Femur (tissue), 1 donor: ENCODE measurements at regions not wholly inside any gene's neighbourhood (a gene's known extent, or its start where the extent isn't known, plus 50 kb on each side); places are given as distances from the start of the nearest gene placed in this dataset.

Experiments used
- DNase-seq: peaks from one replicate; pipeline ENCODE4 v3.0.0-alpha.2; 2017

DNA sequence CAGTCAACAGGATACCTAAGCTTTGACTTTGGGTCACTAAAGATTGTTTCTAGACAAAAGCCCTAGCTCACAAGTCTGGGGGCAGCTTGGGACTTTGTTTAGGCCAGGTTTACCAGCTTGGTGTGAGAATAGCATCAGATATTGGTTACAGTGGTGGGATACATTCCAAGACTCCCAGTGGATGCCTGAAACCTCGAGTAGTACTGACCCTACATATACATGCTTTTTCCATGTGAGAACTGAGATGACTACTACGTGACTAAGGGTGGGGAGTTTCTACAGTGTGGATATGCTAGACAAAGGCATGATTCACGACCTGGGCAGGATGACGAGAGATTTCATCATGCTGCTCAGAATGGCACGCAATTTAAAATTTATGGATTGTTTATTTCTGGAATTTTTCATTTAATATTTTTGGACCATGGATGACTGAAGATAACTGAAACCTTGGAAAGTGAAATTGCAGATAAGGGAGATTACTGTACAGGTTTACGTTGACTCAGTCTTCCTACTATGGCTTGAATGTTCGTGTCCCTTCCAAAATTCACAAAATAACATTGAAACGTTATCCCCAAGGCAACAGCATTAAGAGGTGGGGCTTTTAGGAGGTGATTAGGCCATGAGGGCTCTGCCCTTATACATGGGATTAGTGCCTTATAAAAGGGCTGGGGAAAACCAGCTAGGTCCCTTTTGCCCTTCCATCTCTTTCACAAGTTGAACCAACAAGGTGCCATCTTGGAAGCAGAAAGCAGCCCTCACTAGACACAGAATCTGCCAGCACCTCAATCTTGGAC is 50.2 kb upstream of the CTAGE1 start:
- no peak for DNase-seq

DNA sequence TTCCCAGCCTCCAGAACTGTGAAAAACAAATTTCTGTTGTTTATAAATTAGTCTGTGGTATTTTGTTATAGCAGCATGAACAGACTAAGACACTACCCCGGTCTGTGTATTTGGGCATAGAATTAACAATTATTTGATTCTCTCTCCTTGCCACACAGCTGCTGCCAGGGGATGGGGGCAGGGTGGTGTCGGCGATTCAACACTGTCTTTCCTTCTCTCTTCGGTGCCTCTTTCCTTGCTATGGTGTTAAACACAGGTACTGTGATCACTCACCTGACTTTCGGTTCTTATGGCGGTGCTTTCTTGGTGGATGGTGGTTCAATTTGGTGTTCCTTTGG is 50.8 kb upstream of the CTAGE1 start:
- no peak for DNase-seq

DNA sequence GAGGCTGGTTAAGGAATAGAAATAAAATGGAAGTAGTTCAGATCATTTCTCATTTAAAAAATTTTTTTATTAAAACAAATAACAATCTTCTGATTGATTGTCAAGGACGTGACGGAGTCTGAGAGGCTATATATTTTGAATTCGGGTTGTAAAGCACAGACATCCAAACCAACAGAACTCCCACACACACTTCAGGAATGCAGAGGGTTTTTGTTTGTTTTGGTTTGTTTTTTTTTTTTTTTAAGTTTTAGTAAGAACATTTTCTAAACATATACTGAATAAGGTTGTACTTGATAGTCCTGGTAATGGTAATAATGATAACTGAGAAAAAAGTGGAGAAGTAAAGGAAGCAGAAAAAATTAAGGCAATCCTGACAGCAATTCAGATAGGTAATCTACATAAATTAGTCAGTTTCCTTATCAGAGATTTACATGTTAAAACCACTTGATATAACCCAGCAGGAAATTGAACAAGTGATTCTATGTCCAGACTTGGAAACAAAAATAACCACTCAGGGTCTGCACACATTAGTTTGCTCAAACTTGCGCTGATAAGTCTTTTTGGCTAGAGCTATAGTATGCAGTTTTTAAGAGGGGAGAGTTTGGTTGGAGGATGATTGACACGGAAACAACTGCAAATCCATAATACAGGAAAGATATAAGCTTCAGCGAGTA is 51.5 kb upstream of the CTAGE1 start:
- no peak for DNase-seq

DNA sequence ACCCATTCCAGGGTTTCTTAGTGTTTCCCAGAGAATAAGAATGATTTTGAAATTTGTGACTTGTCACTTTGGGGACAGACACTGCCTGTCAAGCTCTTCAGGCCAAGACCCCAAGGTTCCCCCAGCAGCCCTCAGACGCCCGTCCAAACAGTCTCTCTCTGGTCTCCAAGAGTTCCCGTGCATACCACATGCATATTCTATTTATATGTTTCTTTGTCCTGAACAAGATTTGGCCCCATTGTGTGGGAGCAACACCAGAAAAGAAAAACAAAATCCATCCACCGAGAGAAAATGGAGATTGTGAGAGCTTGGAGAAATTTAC is 52.2 kb upstream of the CTAGE1 start:
- DNase-seq, result no peak

DNA sequence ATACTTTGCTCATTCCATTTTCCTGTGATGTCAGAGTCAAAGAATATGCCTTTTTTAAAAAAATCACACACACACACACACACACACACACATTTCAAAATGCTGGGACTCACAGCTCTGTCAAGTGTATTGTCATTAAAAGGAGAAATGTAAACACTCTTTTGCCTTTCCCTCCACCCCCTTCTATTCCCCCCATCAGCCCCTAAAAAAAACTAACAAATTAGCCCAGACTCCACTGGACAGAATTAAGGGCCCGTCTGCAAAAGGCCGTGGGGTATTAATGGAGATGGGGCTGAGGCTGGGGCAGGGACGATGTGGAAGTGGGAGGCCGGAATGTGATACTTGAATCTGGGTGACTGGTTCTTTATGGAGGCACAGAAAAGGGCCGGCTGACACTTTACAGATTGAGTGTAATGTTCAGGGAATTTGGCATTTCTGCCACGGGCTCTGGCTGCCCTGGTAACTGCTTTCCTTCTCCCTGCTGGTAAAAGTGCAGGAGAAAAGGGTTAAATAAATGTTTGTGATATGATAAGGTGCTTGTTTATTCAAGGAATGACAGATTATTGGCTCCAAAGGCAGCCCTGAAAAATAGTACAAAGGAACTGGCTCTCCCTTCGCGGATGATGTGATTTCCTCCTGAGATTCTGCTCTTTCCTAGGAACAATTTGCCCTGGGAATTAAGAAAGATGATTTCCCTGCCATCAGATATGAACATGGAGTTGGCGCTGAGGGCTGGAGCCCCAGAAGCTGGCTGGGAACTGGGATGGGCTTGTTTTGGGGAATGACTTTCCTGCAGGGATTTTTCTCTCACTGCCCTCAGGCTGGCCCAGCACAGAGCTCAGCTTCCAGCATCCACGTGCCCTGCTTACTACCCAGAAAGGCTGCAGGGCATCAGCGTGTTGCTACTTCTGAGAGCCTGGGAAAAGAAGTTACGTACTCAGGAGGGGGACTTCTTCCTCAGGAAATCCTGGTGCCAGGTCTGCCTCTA is 52.8 kb upstream of the CTAGE1 start:
- DNase-seq, result no peak

DNA sequence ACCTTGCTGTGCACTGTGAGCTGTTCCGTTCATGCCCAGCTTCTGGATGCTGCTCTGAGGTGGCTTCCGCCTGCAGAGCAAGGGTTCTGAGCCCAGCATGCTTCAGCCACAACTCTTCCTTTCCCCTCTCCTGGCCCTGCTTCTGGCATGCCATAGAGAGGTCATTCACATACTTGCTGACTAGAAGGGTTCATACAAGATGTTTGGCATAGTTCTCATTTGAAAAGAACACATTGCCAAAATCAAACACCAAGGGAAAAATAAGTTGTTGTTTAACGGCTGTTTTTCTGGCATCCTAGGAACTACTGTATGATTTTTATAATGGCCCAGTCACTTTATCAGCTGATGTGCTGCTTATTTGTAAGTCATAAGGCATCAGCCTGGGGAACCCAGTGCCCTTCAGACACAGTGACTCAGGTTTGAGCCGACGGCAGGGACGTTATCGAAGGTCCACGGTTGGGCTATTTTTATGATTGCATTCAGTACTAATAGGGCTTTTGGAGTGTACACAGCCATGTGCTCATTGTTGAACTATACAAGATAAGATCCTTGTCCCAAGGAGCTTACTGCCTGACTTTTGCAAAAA is 53.9 kb upstream of the CTAGE1 start:
- DNase-seq, result no peak

DNA sequence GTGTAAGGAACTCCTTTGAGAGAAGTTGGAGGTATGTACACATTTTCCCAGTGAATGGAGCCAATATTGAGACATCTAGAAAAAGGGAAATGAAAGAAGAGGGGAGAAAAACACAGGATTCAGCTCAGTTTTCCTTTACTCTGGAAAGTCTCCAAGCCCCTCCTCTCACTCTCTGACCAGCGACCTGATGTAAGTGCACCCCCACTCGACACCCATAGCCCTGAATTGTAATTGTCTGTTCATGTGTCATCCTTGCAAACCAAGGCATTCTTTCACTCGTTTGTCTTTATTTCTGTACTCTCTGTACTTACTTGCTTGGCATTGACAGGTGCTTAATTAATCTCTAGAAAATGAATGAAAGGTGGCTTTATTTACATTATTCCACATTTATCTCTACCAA is 55.7 kb upstream of the CTAGE1 start:
- DNase-seq, result no peak

DNA sequence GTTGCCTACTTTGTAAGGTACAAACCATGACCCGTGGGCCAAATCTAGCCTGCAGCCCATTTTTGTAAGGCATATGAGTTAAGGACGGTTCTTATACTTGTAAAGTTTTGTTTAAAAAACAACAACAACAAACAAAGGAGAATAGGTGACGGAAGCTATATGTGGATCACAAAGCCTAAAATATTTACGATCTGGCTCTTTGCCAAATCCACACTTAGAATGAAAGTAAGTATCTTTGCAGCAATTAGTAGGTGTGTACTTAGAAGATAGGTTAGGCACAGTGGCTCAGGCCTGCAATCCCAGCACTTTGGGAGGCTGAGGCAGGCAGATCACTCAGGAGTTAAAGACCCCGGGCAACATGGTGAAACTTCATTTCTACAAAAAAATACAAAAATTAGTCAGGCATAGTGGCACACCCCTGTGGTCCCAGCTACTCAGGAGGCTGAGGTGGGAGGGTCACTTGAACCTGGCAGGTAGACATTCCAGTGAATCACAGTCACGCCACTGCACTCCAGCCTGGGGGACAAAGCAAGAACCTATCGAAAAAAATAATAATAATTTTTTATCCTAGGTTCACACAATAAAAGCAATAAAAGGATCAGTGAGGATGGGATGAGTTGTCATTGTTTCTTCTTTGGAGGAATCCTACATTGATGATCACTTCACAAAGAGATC is 57.8 kb upstream of the CTAGE1 start:
- DNase-seq, result no peak

DNA sequence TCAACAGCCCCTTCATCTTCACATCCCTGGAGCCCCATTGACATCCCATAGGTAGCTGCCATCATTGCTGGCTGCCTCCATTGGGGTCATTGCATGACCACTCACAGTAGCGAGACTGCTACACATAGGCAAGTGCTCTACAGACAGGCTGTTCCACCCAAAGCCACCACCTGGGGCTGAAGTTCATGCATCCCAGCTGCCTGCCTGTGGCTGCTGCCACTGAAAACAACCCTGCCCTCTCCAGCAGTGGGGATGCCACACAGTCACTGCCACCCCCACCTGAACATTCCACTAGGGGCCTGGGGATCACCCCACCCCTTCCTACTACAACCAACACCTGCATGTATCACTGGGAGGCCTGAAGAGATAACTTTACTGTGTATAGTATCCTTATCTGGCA is 59.5 kb upstream of the CTAGE1 start:
- DNase-seq, result no peak

DNA sequence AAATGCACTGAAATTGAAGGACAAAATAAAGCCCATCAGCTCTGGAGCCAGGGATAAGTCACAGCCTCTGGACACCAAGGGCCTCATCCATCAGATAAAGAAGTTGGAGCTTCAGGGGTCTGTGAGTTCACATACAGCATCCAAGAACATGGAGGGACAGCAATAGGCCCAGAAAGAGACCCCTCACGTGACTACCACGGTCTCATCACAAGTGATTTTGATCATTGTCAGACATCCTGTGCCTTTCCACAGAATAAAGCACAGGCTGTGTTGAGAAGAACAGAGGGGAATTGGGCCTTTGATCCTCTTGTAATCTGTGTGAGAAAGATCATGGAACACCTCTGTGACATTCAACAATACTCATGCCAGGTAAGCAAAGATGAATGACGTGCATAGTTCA is 65.2 kb upstream of the CTAGE1 start:
- DNase-seq, result no peak

DNA sequence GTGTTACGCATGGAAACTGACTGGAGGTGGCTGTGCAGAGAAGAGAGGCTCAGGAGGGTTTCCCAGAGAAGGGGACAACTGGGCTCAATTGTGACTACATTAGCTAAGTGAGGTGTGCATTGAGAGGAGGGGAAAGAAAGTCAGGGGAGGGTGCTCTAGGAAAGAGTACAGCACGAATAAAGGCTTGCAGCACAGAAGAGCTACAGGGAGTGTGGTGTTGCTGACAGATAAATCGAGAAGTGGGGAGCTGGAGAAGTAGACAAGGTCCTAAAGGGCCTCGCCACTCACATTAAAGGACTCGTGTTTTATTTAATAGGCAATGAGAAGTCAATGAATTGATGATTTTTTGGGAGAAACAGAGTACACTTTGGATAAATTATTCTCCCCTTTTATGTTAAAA is 65.7 kb upstream of the CTAGE1 start:
- DNase-seq, result no peak

DNA sequence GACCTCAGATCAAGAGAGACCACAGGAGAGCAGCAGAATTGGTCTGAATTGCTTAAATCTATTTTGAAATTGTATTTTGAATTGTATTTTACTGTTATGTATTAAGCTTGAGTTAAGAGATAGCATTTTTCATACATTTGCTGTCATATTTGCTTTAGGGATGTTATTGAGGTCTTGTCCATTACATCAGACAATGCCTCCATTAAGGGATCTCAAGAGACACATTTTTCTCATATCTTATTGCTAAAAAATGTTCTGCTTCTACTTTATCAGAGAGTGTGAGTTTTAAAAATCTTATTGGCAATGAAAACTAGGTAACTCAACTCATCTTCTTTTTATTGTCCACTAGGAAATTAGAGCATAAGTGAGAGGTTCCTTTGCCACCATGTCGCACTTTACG is 66.8 kb upstream of the CTAGE1 start:
- no peak for DNase-seq

DNA sequence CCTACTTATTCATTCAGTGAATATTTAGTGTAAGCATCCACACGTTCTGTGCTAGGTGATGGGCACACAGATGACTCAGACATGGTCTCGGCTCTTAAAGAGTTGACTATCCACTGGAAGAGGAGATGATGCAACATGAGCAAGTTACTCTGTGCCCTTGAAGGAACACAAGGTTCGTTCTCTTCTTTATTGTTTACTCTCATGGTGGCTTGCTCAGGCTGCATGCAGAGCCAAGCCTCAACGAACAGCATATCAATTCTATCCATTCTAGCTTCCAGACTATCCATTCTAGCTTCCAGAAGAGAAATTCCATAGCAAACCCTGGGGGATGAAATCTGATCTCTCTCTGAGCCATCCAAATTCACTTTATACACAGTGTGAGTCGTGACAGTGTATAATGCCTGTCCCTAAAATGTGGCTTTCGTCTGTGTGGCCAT is 68.1 kb upstream of the CTAGE1 start:
- no peak for DNase-seq

DNA sequence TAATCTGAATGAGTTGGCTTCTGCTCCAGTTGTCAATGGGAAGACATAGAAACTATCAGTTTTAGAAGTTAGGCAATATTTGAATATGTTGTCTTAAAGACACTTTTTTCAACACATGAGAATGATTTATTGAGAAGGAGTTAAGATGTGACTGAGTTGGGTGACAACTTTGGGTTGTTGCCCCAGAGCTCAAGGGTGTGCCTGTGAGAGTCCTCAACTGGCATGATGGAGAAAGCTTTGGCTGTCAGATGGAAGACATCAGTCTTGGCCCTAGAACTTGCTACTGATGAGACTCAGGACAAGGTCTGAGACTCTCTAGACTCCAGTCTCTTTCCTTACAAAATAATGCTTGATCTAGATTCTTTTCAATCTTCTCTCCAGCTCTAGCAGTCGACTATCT is 69.0 kb upstream of the CTAGE1 start:
- no peak for DNase-seq

DNA sequence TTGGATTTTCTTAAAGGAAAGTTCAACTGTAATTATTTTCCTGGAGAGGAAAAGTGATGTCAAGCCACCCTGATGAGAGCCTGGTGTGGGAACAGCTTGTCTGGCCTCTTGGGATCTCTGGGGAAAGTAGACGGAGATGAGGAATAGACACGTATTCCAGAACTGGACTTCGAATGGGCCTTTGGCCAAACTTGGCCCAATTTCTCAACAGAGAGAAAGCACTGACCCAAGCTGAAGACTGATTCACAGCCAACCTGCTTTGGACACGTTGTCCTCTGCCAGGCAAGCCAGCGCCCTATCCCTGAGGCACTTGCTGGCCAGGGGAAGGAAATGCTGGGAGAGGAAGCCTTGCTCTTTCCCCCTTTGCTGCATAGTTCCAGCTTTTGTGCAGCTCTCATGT is 70.8 kb upstream of the CTAGE1 start:
- DNase-seq, result no peak

DNA sequence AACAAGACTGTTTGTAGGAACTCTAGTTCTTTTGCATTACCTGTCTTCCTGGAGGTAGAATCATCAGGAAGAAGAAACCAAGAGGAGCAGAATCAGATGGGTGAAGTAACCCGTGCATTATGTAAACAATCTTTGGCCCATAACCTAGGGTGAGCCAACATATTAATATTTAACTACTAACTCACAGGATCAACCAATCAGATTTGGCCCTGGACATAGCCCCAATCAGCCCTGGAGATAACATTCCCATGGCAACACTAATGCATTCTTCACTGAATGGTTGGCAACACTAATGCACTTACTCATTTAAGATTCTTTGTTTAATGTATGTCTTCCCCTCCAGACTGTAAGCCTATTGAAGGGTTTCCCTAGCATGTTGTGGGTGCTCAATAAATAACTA is 72.0 kb upstream of the CTAGE1 start:
- no peak for DNase-seq

DNA sequence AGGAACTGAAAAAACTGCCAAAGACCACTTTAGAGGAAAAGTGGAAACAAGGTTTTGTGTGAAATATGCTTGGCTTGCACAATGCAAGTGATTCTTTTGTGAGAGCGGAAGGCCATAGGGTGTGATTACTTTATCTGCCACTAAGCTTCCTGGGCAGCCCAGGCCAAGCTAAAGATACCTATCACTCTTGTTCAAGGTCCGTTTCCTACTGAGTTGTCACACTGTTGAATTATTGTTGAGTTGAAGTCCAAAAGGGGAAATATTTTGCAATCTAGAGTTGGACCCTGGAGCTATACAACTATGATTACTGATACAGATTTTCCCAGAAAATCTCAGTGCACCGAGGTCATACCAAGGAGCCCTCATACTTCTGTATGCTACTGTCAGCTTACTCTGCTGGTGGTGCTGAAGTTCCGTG is 72.7 kb upstream of the CTAGE1 start:
- no peak for DNase-seq

DNA sequence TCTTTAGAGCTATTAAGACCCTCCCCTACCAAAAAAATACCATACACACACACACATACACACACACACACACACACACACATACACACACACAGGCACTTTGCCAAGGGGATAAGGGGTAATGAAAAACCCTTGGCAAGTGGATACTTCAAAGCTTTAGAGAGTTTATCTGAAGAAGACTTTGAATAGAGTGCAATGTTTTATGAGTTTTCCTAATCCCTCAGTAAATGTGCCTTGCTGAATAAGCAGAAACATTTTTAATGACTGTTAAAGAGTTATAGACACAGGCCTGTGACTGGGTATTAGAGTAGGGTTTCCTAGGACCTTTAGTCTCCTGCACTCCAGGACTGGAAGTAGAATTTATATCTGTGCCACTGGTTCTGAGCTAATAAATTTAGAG is 75.5 kb upstream of the CTAGE1 start:
- DNase-seq, result no peak

DNA sequence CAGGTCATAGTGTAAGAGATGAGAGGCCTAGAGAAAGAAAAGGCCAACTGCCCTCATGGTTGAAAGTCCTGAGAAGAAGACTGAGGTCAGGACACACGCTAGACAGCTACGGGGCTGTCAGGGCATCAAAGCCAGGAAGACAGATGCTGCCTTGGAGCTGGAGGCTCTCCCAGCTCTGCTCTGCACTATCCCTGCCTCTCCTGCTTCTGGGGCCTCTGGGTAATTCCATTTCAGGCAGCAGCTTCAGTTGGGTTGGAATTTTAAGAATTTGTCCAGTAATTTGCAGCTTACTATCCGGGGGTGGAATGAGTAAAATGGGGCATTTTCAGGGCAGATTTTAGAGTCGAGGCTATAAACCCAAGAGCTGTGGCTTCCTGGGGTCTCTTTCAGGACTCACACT is 76.2 kb upstream of the CTAGE1 start:
- DNase-seq, result no peak

DNA sequence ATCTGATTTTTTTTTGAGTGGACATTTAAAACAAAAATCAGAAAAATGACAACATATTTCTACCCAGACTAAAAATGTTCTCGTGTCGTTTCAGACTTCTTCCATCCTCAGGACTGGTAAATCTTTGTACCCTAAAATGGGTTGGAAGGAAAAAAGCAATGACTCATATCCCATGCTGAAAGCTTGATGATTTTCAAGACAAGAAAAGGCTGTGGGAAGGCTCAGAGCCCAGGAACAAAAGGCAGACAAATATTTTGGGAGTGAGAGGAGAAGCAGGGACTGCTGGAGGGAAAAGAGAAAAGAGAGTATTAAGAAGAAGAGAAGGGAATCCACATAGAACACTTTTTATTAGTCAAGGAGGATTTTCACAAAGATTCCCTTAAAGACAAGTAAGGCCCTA is 77.1 kb upstream of the CTAGE1 start:
- no peak for DNase-seq

DNA sequence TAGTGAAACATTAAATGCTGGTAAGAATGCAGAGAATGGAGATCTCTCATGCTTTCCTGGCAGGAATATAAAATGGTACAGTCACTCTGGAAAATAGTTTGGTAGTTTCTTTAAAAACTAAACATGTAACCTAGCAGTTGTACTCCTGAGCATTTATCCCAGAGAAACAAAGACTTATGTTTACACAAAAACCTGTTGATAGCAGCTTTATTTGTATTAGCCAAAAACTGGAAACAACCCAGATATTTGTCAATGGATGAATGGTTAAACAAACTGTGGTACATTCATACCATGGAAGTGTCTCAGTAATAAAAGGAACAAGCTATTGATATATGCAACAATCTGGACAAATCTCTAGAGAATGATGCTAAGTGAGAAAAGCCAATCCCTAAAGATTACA is 81.7 kb upstream of the CTAGE1 start:
- DNase-seq, result no peak

DNA sequence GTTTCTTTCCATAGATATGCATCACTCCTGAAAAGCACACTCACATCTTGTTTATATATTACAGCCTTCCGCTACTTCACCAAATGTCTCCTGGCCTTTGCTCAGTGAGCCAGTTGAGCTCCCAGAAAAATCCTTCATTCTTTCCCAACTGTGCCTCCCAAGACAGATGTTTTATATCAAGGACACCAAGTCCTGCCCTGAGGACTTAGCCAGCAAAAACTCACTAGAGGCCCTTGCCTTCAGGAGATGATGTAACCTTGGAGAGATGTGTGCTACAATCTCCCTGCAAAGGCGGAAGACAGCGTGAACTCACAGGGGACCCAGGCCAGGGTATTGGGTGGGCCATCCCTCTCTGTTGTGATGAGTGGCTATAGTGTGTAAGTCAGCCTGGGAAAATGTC is 86.1 kb upstream of the CTAGE1 start:
- DNase-seq, result no peak
